ENCODE measurements at regions not wholly inside any gene's neighbourhood (a gene's known extent, or its start where the extent isn't known, plus 50 kb on each side); places are given as distances from the start of the nearest gene placed in this dataset.

- Histone ChIP-seq H3K4me3 (no peak overlapping the region), H3K4me1 (no peaks in the 10 kb centered on the region), H3K9me3 (no peaks in the 10 kb centered on the region), H3K4me2 (no peak overlapping the region), H3K27ac (no peak overlapping the region)
- POLR2A ChIA-PET, result no interaction called here
- TF ChIP-seq ELK1 (IDR thresholded peaks at IDR 0.05; ENCODE audit: low read depth, low read length) (no peak), CEBPB (IDR thresholded peaks at IDR 0.05) (peak in 1 of 2 experiments; percentile 39; a peak in 1 of 4 replicates)
- no peak for DNase-seq (ENCODE audit: low read depth in 1 of 2, low spot score in 1 of 2)
- no peak for ATAC-seq
- CTCF ChIA-PET, result no interaction called here
- whole genome bisulfite sequencing (ENCODE audit: missing lambda C conversion rate), result 36% methylated on average over 2 of the region's 2 CpGs
- FAIRE-seq, result no peak
These were observed 296.6 kb upstream of the KITLG start for GRCh38 chr12:88876857-88877256.

GRCh38 chr12:88870000-88870737, 289.9 kb upstream of the KITLG start:
- no peaks in the 10 kb centered on the region for H3K4me1 ChIP-seq
- POLR2A ChIA-PET, result no interaction called here
- FAIRE-seq, result no peak
- H3K27ac ChIP-seq, result no peak overlapping the region
- H3K9me3 ChIP-seq, result no peaks in the 10 kb centered on the region
- TF ChIP-seq ELK1 (IDR thresholded peaks at IDR 0.05; ENCODE audit: low read depth, low read length), result no peak
- DNase-seq (ENCODE audit: low read depth in 1 of 2, low spot score in 1 of 2), result no peak
- ATAC-seq, result no peak
- 25% methylated on average over 3 of the region's 3 CpGs for WGBS (ENCODE audit: missing lambda C conversion rate)
- H3K4me2 ChIP-seq, result no peak overlapping the region
- no peak overlapping the region for H3K4me3 ChIP-seq
- CTCF ChIA-PET, result interaction anchor here (0.6 kb wide), 1 partner anchor 12 kb away, joined by 3 read pairs; no protein-coding TSS in a partner anchor

- FAIRE-seq (no peak), DNase-seq (ENCODE audit: low read depth in 1 of 2, low spot score in 1 of 2) (no peak), ATAC-seq (no peak)
- TF ChIP-seq KDM5A (IDR thresholded peaks at IDR 0.05) (no peak), ZSCAN20 (CRISPR knock-in tag; IDR thresholded peaks at IDR 0.05) (no peak), GATA3 (IDR thresholded peaks at IDR 0.05; ENCODE audit: borderline replicate concordance) (no peak), CTCF (IDR thresholded peaks at IDR 0.05) (no peak), CBX8 (IDR thresholded peaks at IDR 0.05) (no peak), KDM1A (IDR thresholded peaks at IDR 0.05; ENCODE audit: low read depth) (no peak)
- no peaks in the 10 kb centered on the region for H3K9me3 ChIP-seq
- no peak overlapping the region for H3K4me2 ChIP-seq
- CTCF ChIA-PET, result no interaction called here
- H3K4me3 ChIP-seq, result no peak overlapping the region
- no peak overlapping the region for H3K27ac ChIP-seq
- POLR2A ChIA-PET, result no interaction called here
- H3K4me1 ChIP-seq, result no peaks in the 10 kb centered on the region
These were observed 287.8 kb upstream of the KITLG start for GRCh38 chr12:88868050-88868449.

- CTCF ChIA-PET, result no interaction called here
- Histone ChIP-seq H3K4me3 (no peak overlapping the region), H3K4me1 (no peaks in the 10 kb centered on the region), H3K9me3 (no peaks in the 10 kb centered on the region), H3K4me2 (no peak overlapping the region), H3K27ac (no peak overlapping the region)
- TF ChIP-seq ATOH8 (CRISPR knock-in tag; IDR thresholded peaks at IDR 0.05; ENCODE audit: low read depth), result no peak
- no peak for TF ChIP-seq HES2 (IDR thresholded peaks at IDR 0.05)
- TF ChIP-seq ZFP36 (IDR thresholded peaks at IDR 0.05; ENCODE audit: borderline replicate concordance, partially characterized antibody), result no peak
- TF ChIP-seq ZSCAN20 (CRISPR knock-in tag; IDR thresholded peaks at IDR 0.05), result no peak
- no peak for TF ChIP-seq FOSB (CRISPR knock-in tag; IDR thresholded peaks at IDR 0.05)
- no peak for TF ChIP-seq GATA3 (IDR thresholded peaks at IDR 0.05; ENCODE audit: borderline replicate concordance)
- TF ChIP-seq MAZ (IDR thresholded peaks at IDR 0.05; ENCODE audit: borderline replicate concordance, low read depth, low read length), result no peak
- TF ChIP-seq CBX8 (IDR thresholded peaks at IDR 0.05), result no peak
- TF ChIP-seq MAX (IDR thresholded peaks at IDR 0.05), result no peak
- no peak for TF ChIP-seq CHD2 (IDR thresholded peaks at IDR 0.05; ENCODE audit: low read length, partially characterized antibody)
- no peak for TF ChIP-seq EHMT2 (IDR thresholded peaks at IDR 0.05; ENCODE audit: low read depth)
- FAIRE-seq (no peak), ATAC-seq (no peak), DNase-seq (ENCODE audit: low read depth in 1 of 2, low spot score in 1 of 2) (no peak)
- 42% methylated on average over 2 of the region's 2 CpGs for WGBS (ENCODE audit: missing lambda C conversion rate)
- POLR2A ChIA-PET, result no interaction called here
These were observed 287.2 kb upstream of the KITLG start for GRCh38 chr12:88867510-88867909.
